ENCODE measurements at regions not wholly inside any gene's neighbourhood (a gene's known extent, or its start where the extent isn't known, plus 50 kb on each side); places are given as distances from the start of the nearest gene placed in this dataset.

- FAIRE-seq (no peak), DNase-seq (ENCODE audit: low read depth in 1 of 2, low spot score in 2 of 2) (no peak)
- Histone ChIP-seq H4K5ac (ENCODE audit: insufficient read length, low read depth, low read length) (no peak overlapping the region), H3K9ac (replicated peaks in 1 of 4; ENCODE audit: extremely low read depth in 1 of 4, low read depth in 3 of 4, low read length in 3 of 4) (no peak overlapping the region), H3K18ac (ENCODE audit: extremely low read depth, low read length) (no peak overlapping the region), H3K79me2 (ENCODE audit: control insufficient read depth in 1 of 2, insufficient read depth in 2 of 2, low read length in 2 of 2) (no peaks in the 10 kb centered on the region), H3K4me3 (ENCODE audit: extremely low read depth in 1 of 4, insufficient read depth in 2 of 4, low read depth in 3 of 4, low read length in 4 of 4) (no peak overlapping the region), H3K27ac (ENCODE audit: low read depth, low read length) (no peak overlapping the region), H4K91ac (replicated peaks; ENCODE audit: insufficient read length, low read length) (no peak overlapping the region), H3K9me3 (ENCODE audit: insufficient read depth in 2 of 2, low read depth in 1 of 2, low read length in 1 of 2) (no peaks in the 10 kb centered on the region), H4K20me1 (replicated peaks in 1 of 2; ENCODE audit: control insufficient read depth in 1 of 2, insufficient read depth in 2 of 2, low read length in 2 of 2) (no peaks in the 10 kb centered on the region), H3K4me2 (ENCODE audit: insufficient read depth in 1 of 2, low read depth in 2 of 2, low read length in 2 of 2) (no peak overlapping the region), H2BK15ac (ENCODE audit: low read length) (no peak overlapping the region), H2BK5ac (ENCODE audit: low read depth, low read length) (no peak overlapping the region), H3K4ac (replicated peaks; ENCODE audit: insufficient read length, low read depth, low read length) (no peak overlapping the region), H2AK5ac (ENCODE audit: low read depth, low read length) (no peak overlapping the region), H2BK12ac (ENCODE audit: low read depth, low read length) (no peak overlapping the region), H2BK20ac (ENCODE audit: low read length) (no peak overlapping the region), H2AFZ (ENCODE audit: low read length) (no peak overlapping the region), H2BK120ac (replicated peaks; ENCODE audit: low read depth, low read length) (no peak overlapping the region), H3K36me3 (ENCODE audit: control insufficient read depth in 2 of 4, insufficient read depth in 4 of 4, low read length in 3 of 4) (no peaks in the 10 kb centered on the region), H4K8ac (ENCODE audit: extremely low read depth, insufficient read depth, low read length) (no peak overlapping the region), H3K79me1 (ENCODE audit: low read depth, low read length) (no peaks in the 10 kb centered on the region), H3K56ac (replicated peaks; ENCODE audit: insufficient read length, low read depth, low read length) (no peak overlapping the region), H3K27me3 (replicated peaks in 1 of 4; ENCODE audit: control insufficient read depth in 3 of 4, extremely low read depth in 1 of 4, insufficient read depth in 3 of 4, low read length in 3 of 4) (no peaks in the 10 kb centered on the region), H3K23me2 (ENCODE audit: low read depth, low read length) (no peaks in the 10 kb centered on the region), H3K14ac (ENCODE audit: insufficient read length) (no peak overlapping the region), H3K4me1 (replicated peaks in 1 of 4; ENCODE audit: control insufficient read depth in 3 of 4, insufficient read depth in 4 of 4, low read length in 3 of 4) (no peaks in the 10 kb centered on the region), H3K23ac (ENCODE audit: insufficient read length) (no peak overlapping the region)
- 89% methylated on average over 2 of the region's 2 CpGs; no CpG with 5 or more reads in 1 of the 2 experiments for WGBS, 2 experiments (ENCODE audit: extremely low coverage in 1 of 2, insufficient coverage in 1 of 2, insufficient read length in 1 of 2, insufficient replicate concordance in 2 of 2, low coverage in 1 of 2, low lambda C conversion rate in 2 of 2, missing lambda C conversion rate in 1 of 2)
- CTCF ChIA-PET (ENCODE audit: partially characterized antibody), result no interaction called here
- POLR2A ChIA-PET (ENCODE audit: partially characterized antibody), result no interaction called here
- TF ChIP-seq TAF7 (optimal IDR thresholded peaks at IDR 0.05; ENCODE audit: borderline replicate concordance, low read depth, low read length), result no peak
Observed at GRCh38 chr4:144831971-144832370, 186.0 kb downstream of the HHIP start.
